Muscle of leg (tissue), 3 donors: ENCODE measurements at regions not wholly inside any gene's neighbourhood (a gene's known extent, or its start where the extent isn't known, plus 50 kb on each side); places are given as distances from the start of the nearest gene placed in this dataset.

ENCODE experiments used
- DNase-seq: peaks from one replicate; pipeline ENCODE4 v3.0.0; 2013
- H3K27ac ChIP-seq: one replicate; pipeline ENCODE4 v1.5.1; 2013; ENCODE audit warnings: mild to moderate bottlenecking, low read length, control low read depth
- H3K27me3 ChIP-seq: one replicate; pipeline ENCODE4 v1.6.1; 2013; ENCODE audit warnings: low read length; ENCODE audit not compliant: control insufficient read depth, insufficient read depth
- H3K36me3 ChIP-seq: one replicate; pipeline ENCODE4 v1.6.1; 2013; ENCODE audit warnings: low read length; ENCODE audit not compliant: control insufficient read depth, insufficient read depth
- H3K4me1 ChIP-seq: one replicate; pipeline ENCODE4 v1.6.1; 2013; ENCODE audit warnings: low read length; ENCODE audit not compliant: control insufficient read depth, insufficient read depth
- H3K4me3 ChIP-seq: one replicate; pipeline ENCODE4 v1.5.1; 2013; ENCODE audit warnings: low read length, control low read depth
- H3K9me3 ChIP-seq: replicated peaks from 2 replicates; pipeline ENCODE4 v1.6.1; 2013; ENCODE audit warnings: low read depth, low read length; ENCODE audit not compliant: control insufficient read depth
- WGBS: methylation state at CpG from one replicate; pipeline ENCODE4 v1.1.5; 2013; ENCODE audit warnings: missing lambda C conversion rate; ENCODE audit not compliant: insufficient coverage; 5-methylcytosine and 5-hydroxymethylcytosine counted together

DNA sequence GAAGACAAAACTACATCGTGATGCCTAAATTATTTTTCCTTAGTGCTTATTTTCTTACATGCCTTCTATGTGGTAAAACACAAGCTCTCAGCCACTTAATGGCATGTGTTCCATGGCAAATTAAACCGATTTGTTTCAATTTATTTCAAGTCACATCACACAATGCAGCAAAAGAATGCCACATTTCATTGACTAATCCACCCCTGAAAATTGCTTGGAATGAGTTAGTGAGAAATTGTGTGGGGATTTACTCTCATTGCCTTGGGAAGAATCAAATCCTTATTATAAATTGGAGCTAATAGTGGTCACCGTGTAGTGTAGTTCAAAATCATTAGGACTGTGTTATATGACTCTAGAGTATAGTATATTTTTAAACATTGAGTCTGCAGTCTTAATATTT lies 485.5 kb upstream of the KLHL1 start:
- no peak for DNase-seq
- H3K9me3 ChIP-seq, result no peaks in the 10 kb centered on the region
- H3K27ac ChIP-seq, result no peak overlapping the region
- no peak overlapping the region for H3K4me3 ChIP-seq
- no peaks in the 10 kb centered on the region for H3K4me1 ChIP-seq
- WGBS, result no CpG with 5 or more reads among the region's 3 CpGs
- H3K27me3 ChIP-seq, result no peaks in the 10 kb centered on the region
- H3K36me3 ChIP-seq, result no peaks in the 10 kb centered on the region

DNA sequence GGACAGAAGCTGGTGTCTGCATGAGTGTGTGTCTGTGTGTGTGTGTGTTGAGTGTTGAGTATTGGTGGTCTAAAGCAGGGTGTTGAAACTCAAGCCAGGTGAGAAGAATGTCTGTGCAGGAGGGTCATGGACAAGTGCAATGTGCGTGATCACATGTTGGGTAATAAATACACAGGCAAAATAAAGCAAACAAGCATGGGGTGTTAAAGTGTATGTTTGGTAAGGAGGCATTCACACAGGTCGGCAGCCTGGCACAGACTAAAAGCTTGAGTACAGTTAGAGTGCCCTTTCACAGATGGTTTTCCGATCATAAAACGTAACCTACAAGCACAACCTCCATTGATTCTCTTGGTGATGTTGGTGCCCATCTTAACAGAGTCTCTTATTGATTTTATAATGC lies 476.9 kb upstream of the KLHL1 start:
- no peak overlapping the region for H3K4me3 ChIP-seq
- no peaks in the 10 kb centered on the region for H3K27me3 ChIP-seq
- H3K36me3 ChIP-seq, result no peaks in the 10 kb centered on the region
- H3K27ac ChIP-seq, result no peak overlapping the region
- DNase-seq, result no peak
- WGBS, result 83% methylated on average over 1 of the region's 4 CpGs
- H3K9me3 ChIP-seq, result no peaks in the 10 kb centered on the region
- H3K4me1 ChIP-seq, result no peaks in the 10 kb centered on the region

DNA sequence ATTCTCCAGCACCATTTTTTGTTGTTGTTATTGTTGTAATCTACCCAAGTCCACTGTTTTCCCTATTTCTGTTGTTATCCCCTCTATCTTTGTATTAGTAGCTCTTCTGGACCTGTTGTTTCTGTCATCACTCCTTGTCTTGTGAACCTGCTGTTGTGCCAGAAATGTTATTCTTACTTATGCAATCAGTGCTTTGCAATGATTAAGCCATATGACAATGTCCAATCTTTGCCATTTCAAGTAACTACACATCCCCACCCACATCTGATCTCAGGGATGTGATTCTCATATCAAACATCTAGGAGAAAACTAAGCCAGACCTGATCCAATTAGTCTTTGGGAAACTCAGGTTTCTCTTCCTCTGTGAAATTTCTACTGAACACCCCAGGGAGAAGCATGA lies 472.6 kb upstream of the KLHL1 start:
- DNase-seq, result no peak
- no peaks in the 10 kb centered on the region for H3K36me3 ChIP-seq
- no peak overlapping the region for H3K27ac ChIP-seq
- no peaks in the 10 kb centered on the region for H3K27me3 ChIP-seq
- no peak overlapping the region for H3K4me3 ChIP-seq
- H3K9me3 ChIP-seq, result no peaks in the 10 kb centered on the region
- H3K4me1 ChIP-seq, result no peaks in the 10 kb centered on the region

DNA sequence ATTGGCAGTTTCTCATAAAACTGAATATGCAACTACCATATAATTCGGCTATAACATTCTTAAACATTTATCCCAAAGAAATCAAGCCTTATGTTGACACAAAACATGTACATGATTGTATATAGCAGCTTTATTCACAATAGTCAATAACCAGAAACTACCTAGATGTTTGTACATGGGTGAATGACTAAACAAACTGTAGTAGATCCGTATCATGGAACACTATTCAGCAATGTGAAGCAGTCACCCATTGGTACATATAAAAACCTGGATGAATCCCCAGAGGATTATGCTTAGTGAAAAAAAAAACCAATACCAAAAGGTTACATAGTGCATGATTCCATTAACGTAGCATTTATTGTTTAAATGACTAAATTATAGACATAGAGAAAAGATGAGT lies 471.7 kb upstream of the KLHL1 start:
- Histone ChIP-seq H3K4me1 (no peaks in the 10 kb centered on the region), H3K36me3 (no peaks in the 10 kb centered on the region), H3K9me3 (no peaks in the 10 kb centered on the region), H3K27ac (no peak overlapping the region), H3K27me3 (no peaks in the 10 kb centered on the region), H3K4me3 (no peak overlapping the region)
- no peak for DNase-seq
- WGBS, result no CpG with 5 or more reads among the region's 3 CpGs

DNA sequence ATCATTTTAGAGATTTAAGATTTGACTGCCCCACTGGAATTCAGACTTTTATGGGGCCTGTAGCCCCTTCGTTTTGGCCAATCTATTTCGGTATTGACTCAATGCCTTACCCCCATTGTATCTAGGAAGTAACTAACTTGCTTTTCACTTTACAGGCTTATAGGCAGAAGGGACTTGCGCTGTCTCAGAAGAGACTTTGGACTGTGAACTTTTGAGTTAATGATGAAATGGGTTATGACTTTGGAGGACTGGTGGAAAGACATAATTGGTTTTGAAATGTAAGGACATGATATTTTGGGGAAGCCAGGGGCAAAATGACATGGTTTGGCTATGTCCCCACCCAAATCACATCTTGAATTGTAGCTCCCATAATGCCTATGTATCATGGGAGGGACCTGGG lies 463.0 kb upstream of the KLHL1 start:
- no peaks in the 10 kb centered on the region for H3K27me3 ChIP-seq
- no peak overlapping the region for H3K4me3 ChIP-seq
- H3K9me3 ChIP-seq, result no peaks in the 10 kb centered on the region
- no peaks in the 10 kb centered on the region for H3K36me3 ChIP-seq
- 100% methylated on average over 1 of the region's 3 CpGs for WGBS
- no peaks in the 10 kb centered on the region for H3K4me1 ChIP-seq
- DNase-seq, result no peak
- no peak overlapping the region for H3K27ac ChIP-seq

DNA sequence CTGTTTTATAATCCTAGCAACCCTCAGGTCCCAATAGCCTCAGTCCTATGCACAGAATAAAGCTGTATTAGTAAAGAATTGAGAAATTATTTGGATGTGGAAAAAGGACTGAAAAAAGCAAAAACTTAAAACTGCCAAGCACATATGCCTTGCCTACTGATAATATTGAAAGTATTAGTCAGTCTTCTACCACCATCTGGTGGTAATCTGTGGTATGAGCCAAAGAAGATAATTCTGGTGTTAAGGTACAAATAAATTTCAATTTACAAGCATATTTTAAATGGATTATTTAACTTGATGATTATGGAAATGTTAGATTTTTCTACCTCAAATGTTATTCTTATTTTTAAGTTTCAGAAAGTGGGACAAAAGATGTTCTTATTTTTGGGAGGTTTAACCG lies 460.3 kb upstream of the KLHL1 start:
- WGBS, result no CpG with 5 or more reads among the region's 1 CpG
- H3K27me3 ChIP-seq, result no peaks in the 10 kb centered on the region

DNA sequence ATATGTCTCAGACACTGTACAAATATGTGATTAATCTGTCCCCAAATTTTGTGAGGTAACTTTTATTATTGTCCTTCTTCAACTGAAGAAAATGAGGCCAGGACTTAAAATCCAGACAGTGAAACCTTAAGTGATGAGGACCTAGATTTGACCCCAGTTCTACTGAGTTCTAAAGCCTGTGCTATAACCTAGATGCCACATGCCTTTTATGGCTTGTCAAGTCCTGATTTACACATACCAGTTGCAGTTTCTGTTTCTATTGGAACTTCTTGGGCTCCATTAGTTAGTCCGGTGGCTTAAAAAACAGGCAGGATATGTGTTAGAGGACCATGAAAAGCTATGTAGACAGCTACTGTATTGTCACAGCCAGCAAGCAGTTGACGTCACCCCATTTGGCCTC lies 436.5 kb upstream of the KLHL1 start:
- Histone ChIP-seq H3K27ac (no peak overlapping the region), H3K36me3 (no peaks in the 10 kb centered on the region), H3K4me3 (no peak overlapping the region), H3K27me3 (no peaks in the 10 kb centered on the region), H3K4me1 (no peaks in the 10 kb centered on the region), H3K9me3 (no peaks in the 10 kb centered on the region)
- DNase-seq, result no peak
- 70% methylated on average over 2 of the region's 2 CpGs for WGBS

More for the DNA sequence above, 460.3 kb upstream of the KLHL1 start:
- peak; percentile 60 for DNase-seq
- H3K4me3 ChIP-seq, result no peak overlapping the region
- H3K9me3 ChIP-seq, result no peaks in the 10 kb centered on the region
- H3K4me1 ChIP-seq, result no peaks in the 10 kb centered on the region
- H3K36me3 ChIP-seq, result no peaks in the 10 kb centered on the region
- no peak overlapping the region for H3K27ac ChIP-seq

DNA sequence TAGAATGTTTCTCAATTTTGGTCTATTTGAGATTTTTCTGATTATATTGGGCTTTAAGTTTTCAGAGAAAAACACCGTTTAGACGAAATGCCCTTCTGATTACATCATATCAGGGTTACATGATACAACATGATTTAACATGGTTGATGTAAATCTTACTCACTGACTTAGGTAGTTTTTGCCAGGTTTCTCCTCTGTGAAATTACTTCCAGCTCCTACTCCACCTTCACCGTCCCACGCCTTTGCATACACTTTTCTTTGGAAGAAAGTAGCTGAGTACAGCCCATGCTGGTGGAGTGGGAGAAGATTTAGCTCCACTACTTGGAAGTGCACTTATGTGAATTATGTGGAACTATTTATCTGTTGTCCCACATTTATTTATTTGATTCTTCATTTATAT lies 433.2 kb upstream of the KLHL1 start:
- DNase-seq, result no peak
- no CpG with 5 or more reads among the region's 4 CpGs for WGBS
- Histone ChIP-seq H3K4me1 (no peaks in the 10 kb centered on the region), H3K9me3 (no peaks in the 10 kb centered on the region), H3K27ac (no peak overlapping the region), H3K36me3 (no peaks in the 10 kb centered on the region), H3K4me3 (no peak overlapping the region), H3K27me3 (no peaks in the 10 kb centered on the region)

DNA sequence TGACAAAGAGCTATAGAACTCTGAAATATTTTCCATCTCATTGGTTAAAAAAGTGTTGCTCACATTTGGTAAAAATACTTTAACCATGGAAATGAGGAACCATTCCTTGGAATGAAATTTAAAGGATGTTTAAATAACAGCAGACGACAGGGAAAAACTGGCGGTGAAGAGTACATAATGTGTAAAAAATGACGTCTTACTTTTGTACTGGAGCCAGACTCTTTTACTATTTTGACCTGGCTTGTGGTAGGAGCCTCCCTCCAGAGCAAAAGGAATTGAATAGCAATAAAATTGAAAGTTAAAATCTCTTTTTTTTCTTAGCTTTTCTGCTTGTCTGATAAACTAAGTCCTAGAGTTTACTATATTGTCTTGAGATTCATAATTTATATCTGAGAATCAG lies 426.2 kb upstream of the KLHL1 start:
- no peak overlapping the region for H3K27ac ChIP-seq
- H3K36me3 ChIP-seq, result no peaks in the 10 kb centered on the region
- peak; percentile 82 for DNase-seq
- no peaks in the 10 kb centered on the region for H3K4me1 ChIP-seq
- no peaks in the 10 kb centered on the region for H3K9me3 ChIP-seq
- WGBS, result 31% methylated on average over 2 of the region's 3 CpGs
- H3K27me3 ChIP-seq, result no peaks in the 10 kb centered on the region
- H3K4me3 ChIP-seq, result no peak overlapping the region

DNA sequence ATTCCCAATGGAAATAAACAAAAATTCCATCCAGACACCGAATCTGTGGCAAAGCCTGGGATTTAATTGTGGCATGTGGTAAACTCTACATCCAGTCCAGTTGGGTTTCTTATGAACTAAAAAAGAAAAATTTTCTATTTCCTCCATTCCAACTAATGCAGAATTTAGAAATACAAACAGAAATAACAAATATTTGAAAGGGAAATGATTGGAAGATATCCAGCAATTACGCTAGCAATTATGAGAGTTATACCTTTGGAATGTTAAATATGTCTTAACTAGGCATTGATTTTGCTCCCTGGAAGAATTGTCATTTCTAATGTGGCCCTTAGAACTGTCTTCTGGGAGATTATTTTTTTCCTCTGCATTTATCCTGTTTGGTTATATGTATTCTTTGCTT lies 421.4 kb upstream of the KLHL1 start:
- H3K36me3 ChIP-seq, result no peaks in the 10 kb centered on the region
- no peaks in the 10 kb centered on the region for H3K4me1 ChIP-seq
- H3K27me3 ChIP-seq, result no peaks in the 10 kb centered on the region
- DNase-seq, result no peak
- H3K27ac ChIP-seq, result no peak overlapping the region
- H3K9me3 ChIP-seq, result no peaks in the 10 kb centered on the region
- no CpG with 5 or more reads among the region's 2 CpGs for WGBS
- no peak overlapping the region for H3K4me3 ChIP-seq

DNA sequence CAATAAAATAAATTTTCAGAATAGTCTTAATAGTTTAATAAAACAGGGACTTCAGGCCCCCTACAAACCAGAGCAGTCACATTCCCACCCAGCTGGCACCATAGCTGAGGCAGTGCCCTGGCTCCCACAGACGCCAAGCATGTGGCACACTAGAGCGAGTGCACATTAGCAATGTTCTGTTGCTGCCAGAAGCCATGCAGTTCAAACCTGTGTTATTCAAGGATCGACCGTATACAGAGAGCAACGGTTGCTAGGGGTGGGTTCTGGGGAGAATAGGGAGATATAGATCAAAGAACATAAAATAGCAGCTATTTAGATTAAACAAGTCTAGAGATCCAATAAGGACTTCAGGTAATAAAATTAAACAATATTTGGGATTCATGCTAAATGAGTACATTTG lies 419.3 kb upstream of the KLHL1 start:
- H3K36me3 ChIP-seq, result no peaks in the 10 kb centered on the region
- H3K27me3 ChIP-seq, result no peaks in the 10 kb centered on the region
- no peaks in the 10 kb centered on the region for H3K9me3 ChIP-seq
- H3K27ac ChIP-seq, result no peak overlapping the region
- no peaks in the 10 kb centered on the region for H3K4me1 ChIP-seq
- WGBS, result 71% methylated on average over 2 of the region's 5 CpGs
- peak; percentile 7 for DNase-seq
- H3K4me3 ChIP-seq, result no peak overlapping the region
